DND-41 (cell line): ENCODE measurements at regions not wholly inside any gene's neighbourhood (a gene's known extent, or its start where the extent isn't known, plus 50 kb on each side); places are given as distances from the start of the nearest gene placed in this dataset.

Source experiments
- ATAC-seq: fragments of 200-7000 bp; cut with Tn5 transposase; 3 replicates; pipeline ENCODE4 v1.9.1; 2021; ENCODE audit warnings: low read depth; ENCODE audit not compliant: insufficient read depth
- DNase-seq: peaks from one replicate; pipeline ENCODE4 v3.0.0-alpha.2; 2020
- H2AFZ ChIP-seq: 2 replicates; pipeline ENCODE4 v1.6.0; 2012; ENCODE audit warnings: low read depth, low read length
- H3K27ac ChIP-seq: 2 replicates; pipeline ENCODE4 v1.5.1; 2012; ENCODE audit warnings: low read length, inconsistent platforms
- H3K27me3 ChIP-seq: fragments of 200-600 bp; sonication (generic); 2 replicates; pipeline ENCODE4 v1.6.0; 2012; ENCODE audit warnings: low read length, mild to moderate bottlenecking, inconsistent platforms; ENCODE audit not compliant: insufficient read depth, poor library complexity
- H3K36me3 ChIP-seq: 2 replicates; pipeline ENCODE4 v1.5.1; 2012; ENCODE audit warnings: low read length, inconsistent platforms; ENCODE audit not compliant: insufficient read depth
- H3K4me1 ChIP-seq: 2 replicates; pipeline ENCODE4 v1.5.1; 2012; ENCODE audit warnings: mild to moderate bottlenecking, low read length; ENCODE audit not compliant: insufficient read depth
- H3K4me2 ChIP-seq: 2 replicates; pipeline ENCODE4 v1.6.0; 2012; ENCODE audit warnings: mild to moderate bottlenecking, moderate library complexity, low read length, inconsistent platforms; ENCODE audit not compliant: insufficient read depth
- H3K4me3 ChIP-seq, 2 experiments: fragments of 200-600 bp in 1 of 2; shearing (Covaris generic) in 1 of 2; 2 replicates each; pipeline ENCODE4 v1.5.1; 2012 to 2016; ENCODE audit warnings: inconsistent platforms in 2 of 2, low read length in 2 of 2, mild to moderate bottlenecking in 2 of 2, low read depth in 1 of 2, moderate library complexity in 1 of 2
- H3K79me2 ChIP-seq: 2 replicates; pipeline ENCODE4 v1.6.0; 2012; ENCODE audit warnings: low read length, inconsistent platforms; ENCODE audit not compliant: insufficient read depth
- H3K9ac ChIP-seq: 2 replicates; pipeline ENCODE4 v1.6.0; 2012; ENCODE audit warnings: low read depth, mild to moderate bottlenecking, inconsistent platforms, low read length, moderate library complexity
- H3K9me3 ChIP-seq: 2 replicates; pipeline ENCODE4 v1.5.1; 2012; ENCODE audit warnings: low read length, moderate library complexity, mild to moderate bottlenecking, inconsistent platforms; ENCODE audit not compliant: insufficient read depth, severe bottlenecking
- H4K20me1 ChIP-seq: 2 replicates; pipeline ENCODE4 v1.6.0; 2012; ENCODE audit warnings: low read length; ENCODE audit not compliant: insufficient read depth
- EZH2 ChIP-seq: IDR thresholded peaks from 3 replicates; pipeline ENCODE4 v1.6.1; 2012; ENCODE audit warnings: borderline replicate concordance, low read depth, mild to moderate bottlenecking, moderate library complexity, low read length, inconsistent platforms; ENCODE audit not compliant: severe bottlenecking
- TF ChIP-seq, protein P1 (sequence below): IDR thresholded peaks from 2 replicates; pipeline ENCODE4 v1.5.1; 2012; ENCODE audit warnings: borderline replicate concordance, low read length, moderate library complexity, mild to moderate bottlenecking; ENCODE audit not compliant: poor library complexity, severe bottlenecking; ENCODE audit errors: extremely low read depth

DNA sequence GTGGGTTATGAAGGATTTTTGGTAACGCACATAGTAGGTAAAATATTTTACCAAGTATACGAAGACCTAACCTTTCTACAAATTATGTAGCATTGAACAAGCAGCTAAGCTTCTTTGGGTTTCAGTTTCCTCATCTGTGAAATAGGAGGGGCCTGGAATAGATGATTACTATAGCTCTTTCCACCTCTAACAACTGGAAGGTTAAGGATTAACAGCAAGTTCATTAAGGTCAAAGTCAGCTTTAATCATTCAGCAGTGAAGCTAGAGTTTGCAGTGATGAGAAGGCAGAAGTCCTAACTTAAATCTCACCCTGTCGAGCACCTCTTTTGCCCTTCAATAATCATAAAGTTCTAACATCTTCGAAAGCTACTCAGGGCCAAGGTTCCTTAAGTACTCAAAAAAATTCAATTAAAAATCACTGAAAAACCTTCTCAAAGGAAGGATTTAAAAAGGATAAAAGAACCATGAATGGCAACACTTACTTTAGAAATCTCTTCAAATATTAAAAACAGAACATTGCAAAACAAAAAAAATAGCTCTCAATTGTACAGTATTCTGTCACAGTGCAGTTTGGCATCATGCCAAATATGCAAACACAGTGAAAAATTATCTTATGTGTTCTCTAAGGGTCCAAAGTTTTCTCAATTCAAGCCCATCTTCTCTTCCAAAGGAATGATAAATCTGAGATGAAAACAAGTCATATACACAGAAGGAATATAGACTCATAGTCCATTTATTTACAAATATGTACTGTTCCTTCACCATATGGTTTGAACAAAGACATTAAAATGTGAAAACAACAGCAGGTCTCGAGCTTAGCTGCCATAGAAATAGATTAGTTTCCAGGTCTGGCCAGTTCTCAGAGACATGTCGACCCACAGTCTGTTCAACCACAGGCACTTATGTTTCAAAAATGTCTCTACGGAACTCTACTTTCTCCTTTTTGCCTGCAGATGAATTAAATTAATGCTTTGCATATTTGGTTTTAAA is 152.0 kb upstream of the SLC13A1 start:
- no peak overlapping the region for H3K4me3 ChIP-seq
- H3K9me3 ChIP-seq = no peaks in the 10 kb centered on the region
- no peaks in the 10 kb centered on the region for H3K4me1 ChIP-seq
- H3K79me2 ChIP-seq = no peaks in the 10 kb centered on the region
- no peaks in the 10 kb centered on the region for H3K36me3 ChIP-seq
- H3K27ac ChIP-seq = no peak overlapping the region
- ATAC-seq (no peak), DNase-seq (no peak)
- H2AFZ ChIP-seq = no peak overlapping the region
- no peak for TF ChIP-seq EZH2
- TF ChIP-seq, protein P1, sequence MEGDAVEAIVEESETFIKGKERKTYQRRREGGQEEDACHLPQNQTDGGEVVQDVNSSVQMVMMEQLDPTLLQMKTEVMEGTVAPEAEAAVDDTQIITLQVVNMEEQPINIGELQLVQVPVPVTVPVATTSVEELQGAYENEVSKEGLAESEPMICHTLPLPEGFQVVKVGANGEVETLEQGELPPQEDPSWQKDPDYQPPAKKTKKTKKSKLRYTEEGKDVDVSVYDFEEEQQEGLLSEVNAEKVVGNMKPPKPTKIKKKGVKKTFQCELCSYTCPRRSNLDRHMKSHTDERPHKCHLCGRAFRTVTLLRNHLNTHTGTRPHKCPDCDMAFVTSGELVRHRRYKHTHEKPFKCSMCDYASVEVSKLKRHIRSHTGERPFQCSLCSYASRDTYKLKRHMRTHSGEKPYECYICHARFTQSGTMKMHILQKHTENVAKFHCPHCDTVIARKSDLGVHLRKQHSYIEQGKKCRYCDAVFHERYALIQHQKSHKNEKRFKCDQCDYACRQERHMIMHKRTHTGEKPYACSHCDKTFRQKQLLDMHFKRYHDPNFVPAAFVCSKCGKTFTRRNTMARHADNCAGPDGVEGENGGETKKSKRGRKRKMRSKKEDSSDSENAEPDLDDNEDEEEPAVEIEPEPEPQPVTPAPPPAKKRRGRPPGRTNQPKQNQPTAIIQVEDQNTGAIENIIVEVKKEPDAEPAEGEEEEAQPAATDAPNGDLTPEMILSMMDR = no peak
- H3K9ac ChIP-seq = no peak overlapping the region
- no peaks in the 10 kb centered on the region for H4K20me1 ChIP-seq
- H3K4me2 ChIP-seq = no peak overlapping the region
- H3K27me3 ChIP-seq = no peaks in the 10 kb centered on the region

DNA sequence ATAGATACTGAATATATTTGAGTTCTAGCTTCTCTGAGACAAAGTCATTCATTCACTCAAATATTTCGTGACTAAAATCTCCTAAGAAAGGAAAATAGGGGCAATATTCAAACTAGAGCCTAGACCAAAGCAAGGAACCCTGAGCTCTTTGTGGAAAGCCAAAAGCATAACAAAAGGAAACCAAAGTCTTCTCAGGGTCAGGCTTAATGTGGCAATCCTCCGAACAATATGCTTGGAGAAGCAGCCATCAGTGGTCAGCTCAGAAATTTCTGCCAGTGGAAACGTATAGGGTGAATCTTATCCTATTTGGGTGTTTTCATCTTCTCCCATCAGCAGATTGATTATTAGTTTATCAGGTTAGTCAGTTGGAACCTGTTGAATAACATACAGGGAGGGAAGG is 151.3 kb upstream of the SLC13A1 start:
- ATAC-seq (no peak), DNase-seq (no peak)
- Histone ChIP-seq H3K4me2 (no peak overlapping the region), H3K27ac (no peak overlapping the region), H3K4me1 (no peaks in the 10 kb centered on the region), H3K9me3 (no peaks in the 10 kb centered on the region), H3K4me3 (no peak overlapping the region), H4K20me1 (no peaks in the 10 kb centered on the region), H3K36me3 (no peaks in the 10 kb centered on the region), H3K79me2 (no peaks in the 10 kb centered on the region), H2AFZ (no peak overlapping the region), H3K27me3 (no peaks in the 10 kb centered on the region), H3K9ac (no peak overlapping the region)
- TF ChIP-seq, protein P1 = no peak
- TF ChIP-seq EZH2 = no peak

DNA sequence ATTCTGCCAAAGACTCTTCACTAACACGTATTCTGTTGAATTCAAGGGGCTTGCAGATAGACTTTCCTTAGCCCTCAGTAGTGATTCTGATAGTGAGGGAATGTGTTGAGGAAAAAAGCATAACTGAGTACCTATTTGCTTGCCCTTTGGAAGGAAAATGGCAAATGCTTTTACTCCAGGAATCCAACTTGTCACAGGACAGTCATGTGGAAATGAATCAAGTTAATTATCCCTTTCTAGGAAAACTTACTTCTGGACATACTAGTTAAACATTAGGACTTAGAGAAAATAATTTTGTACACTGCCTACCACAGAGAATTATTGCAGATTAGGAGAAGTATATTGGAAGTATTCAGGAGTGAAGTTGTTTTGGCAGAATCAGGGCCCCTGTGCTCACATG is 148.9 kb upstream of the SLC13A1 start:
- DNase-seq (no peak), ATAC-seq (no peak)
- Histone ChIP-seq H3K4me2 (no peak overlapping the region), H3K4me3 (no peak overlapping the region), H3K27me3 (no peaks in the 10 kb centered on the region), H3K79me2 (no peaks in the 10 kb centered on the region), H3K36me3 (no peaks in the 10 kb centered on the region), H3K27ac (no peak overlapping the region), H3K9ac (no peak overlapping the region), H4K20me1 (no peaks in the 10 kb centered on the region), H3K9me3 (no peaks in the 10 kb centered on the region), H3K4me1 (no peaks in the 10 kb centered on the region), H2AFZ (no peak overlapping the region)
- no peak for TF ChIP-seq EZH2
- TF ChIP-seq, protein P1 = no peak
